Gastrocnemius medialis (tissue), 4 donors: ENCODE measurements at regions not wholly inside any gene's neighbourhood (a gene's known extent, or its start where the extent isn't known, plus 50 kb on each side); places are given as distances from the start of the nearest gene placed in this dataset.

Experiments
- CTCF ChIP-seq, 5 experiments: fragments of 450-650 bp in 3 of 5; fragments of 200-600 bp in 2 of 5; sonication (generic) in 2 of 5; IDR thresholded peaks in 4 of 5; conservative IDR thresholded peaks in 1 of 5; 1 replicate in 4 of 5; 2 replicates in 1 of 5; pipeline ENCODE4 v1.5.1; 2016 to 2019; ENCODE audit warnings: antibody characterized with exemption in 5 of 5, mild to moderate bottlenecking in 3 of 5, moderate library complexity in 3 of 5
- POLR2A ChIP-seq, 2 donors: fragments of 450-650 bp; IDR thresholded peaks; one replicate each; pipeline ENCODE4 v1.6.1; 2017; ENCODE audit warnings: antibody characterized with exemption in 2 of 2, mild to moderate bottlenecking in 2 of 2, moderate library complexity in 2 of 2

- TF ChIP-seq CTCF (IDR thresholded peaks at IDR 0.05 in 4 of 5, conservative IDR thresholded peaks at IDR 0.05 in 1 of 5) (no peak), POLR2A (IDR thresholded peaks at IDR 0.05) (no peak)
These were observed 556.2 kb upstream of the SUCLG2 start for GRCh38 chr3:68210635-68211034.
